ENCODE measurements at regions not wholly inside any gene's neighbourhood (a gene's known extent, or its start where the extent isn't known, plus 50 kb on each side); places are given as distances from the start of the nearest gene placed in this dataset.

- Histone ChIP-seq H3K9me3 (ENCODE audit: control insufficient read depth, insufficient read depth, low read depth, low read length) (no peaks in the 10 kb centered on the region), H3K36me3 (ENCODE audit: control insufficient read depth, insufficient read depth, low read length) (no peaks in the 10 kb centered on the region), H3K4me3 (ENCODE audit: low read depth in 2 of 2, low read length in 2 of 2) (no peak overlapping the region), H3K27me3 (ENCODE audit: control insufficient read depth, insufficient read depth, low read length) (peaks cover 3% of the 10 kb centered on the region), H3K4me1 (ENCODE audit: control insufficient read depth, insufficient read depth, low read length) (no peaks in the 10 kb centered on the region), H3K27ac (ENCODE audit: low read length) (no peak overlapping the region)
- TF ChIP-seq REST (IDR thresholded peaks at IDR 0.05; ENCODE audit: insufficient read depth in 1 of 2, low read depth in 2 of 2, low read length in 1 of 2) (no peak), POLR2AphosphoS5 (IDR thresholded peaks at IDR 0.05; ENCODE audit: low read depth, low read length) (no peak), CTCF (IDR thresholded peaks at IDR 0.05) (no peak), SIN3A (IDR thresholded peaks at IDR 0.05; ENCODE audit: borderline replicate concordance, insufficient read depth, low read depth, low read length) (no peak), TCF7L2 (IDR thresholded peaks at IDR 0.05; ENCODE audit: low read depth, low read length) (no peak)
- in situ Hi-C loops (cut with HindIII; ENCODE audit: low pct_unique_long_range_greater_than_20kb, low sequenced_read_pairs): no loop called here
- BruUV-seq (replicated peaks): no TSS peak
- ChIA-PET CTCF (interaction anchor here (0.6 kb wide), 1 partner anchor 266 kb away, joined by 11 read pairs; no protein-coding TSS in a partner anchor), POLR2A (no interaction called here)
- intact Hi-C loops (cut with micrococcal nuclease; ENCODE audit: unreplicated experiment): no loop called here
- no peak for ATAC-seq
- DNase-seq (ENCODE audit: low read depth, low spot score): no peak
Measured at GRCh38 chr5:171588046-171588445, 168.6 kb downstream of the FGF18 start.

DNA sequence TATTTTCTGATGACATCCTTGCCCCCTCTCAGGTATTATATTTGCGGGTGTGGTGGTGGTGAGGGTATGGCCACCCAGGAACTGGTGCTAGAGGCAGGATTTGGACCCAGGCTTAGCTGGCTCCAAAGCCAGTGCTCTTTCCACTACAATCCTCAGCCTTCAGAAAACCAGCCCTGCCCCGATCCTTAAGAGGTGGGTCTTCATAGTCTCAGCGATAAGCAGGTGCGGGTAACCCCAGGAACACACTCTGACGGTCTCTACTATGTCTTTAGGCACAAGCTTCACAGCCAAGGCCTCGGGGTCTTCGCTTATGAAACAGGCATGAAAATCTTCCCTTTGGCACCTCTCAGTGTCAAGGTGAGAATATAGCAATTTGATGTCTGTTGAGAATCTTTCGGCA is 169.3 kb downstream of the FGF18 start:
- DNase-seq (ENCODE audit: low read depth, low spot score) (no peak), ATAC-seq (no peak)
- Histone ChIP-seq H3K4me1 (ENCODE audit: control insufficient read depth, insufficient read depth, low read length) (no peaks in the 10 kb centered on the region), H3K36me3 (ENCODE audit: control insufficient read depth, insufficient read depth, low read length) (no peaks in the 10 kb centered on the region), H3K27me3 (ENCODE audit: control insufficient read depth, insufficient read depth, low read length) (peaks cover 3% of the 10 kb centered on the region), H3K9me3 (ENCODE audit: control insufficient read depth, insufficient read depth, low read depth, low read length) (no peaks in the 10 kb centered on the region), H3K27ac (ENCODE audit: low read length) (no peak overlapping the region), H3K4me3 (ENCODE audit: low read depth in 2 of 2, low read length in 2 of 2) (no peak overlapping the region)
- intact Hi-C loops (cut with micrococcal nuclease; ENCODE audit: unreplicated experiment): no loop called here
- ChIA-PET CTCF (interaction anchor here (0.6 kb wide), 1 partner anchor 265 kb away, joined by 11 read pairs; no protein-coding TSS in a partner anchor), POLR2A (no interaction called here)
- no TSS peak for BruUV-seq (replicated peaks)
- TF ChIP-seq REST (IDR thresholded peaks at IDR 0.05; ENCODE audit: insufficient read depth in 1 of 2, low read depth in 2 of 2, low read length in 1 of 2): no peak
- no peak for TF ChIP-seq TCF7L2 (IDR thresholded peaks at IDR 0.05; ENCODE audit: low read depth, low read length)
- TF ChIP-seq SIN3A (IDR thresholded peaks at IDR 0.05; ENCODE audit: borderline replicate concordance, insufficient read depth, low read depth, low read length): no peak
- TF ChIP-seq POLR2AphosphoS5 (IDR thresholded peaks at IDR 0.05; ENCODE audit: low read depth, low read length): no peak
- no peak for TF ChIP-seq CTCF (IDR thresholded peaks at IDR 0.05)
- in situ Hi-C loops (cut with HindIII; ENCODE audit: low pct_unique_long_range_greater_than_20kb, low sequenced_read_pairs): no loop called here

All from Panc1 (cell line).